IMR-90 (cell line): ENCODE measurements at regions not wholly inside any gene's neighbourhood (a gene's known extent, or its start where the extent isn't known, plus 50 kb on each side); places are given as distances from the start of the nearest gene placed in this dataset.

ENCODE experiments used
- ATAC-seq: fragments of 200-7000 bp; cut with Tn5 transposase; 2 replicates; pipeline ENCODE4 v1.9.1; 2020; ENCODE audit warnings: low read depth, mild to moderate bottlenecking, moderate library complexity
- BruUV-seq: library from RNA; stranded (reverse); fragments of 400-500 nt; replicated peaks from 2 replicates; lab custom pipeline; 2021; lab: Mats Ljungman, UMichigan
- CTCF ChIA-PET: fragments of 300-600 bp; formaldehyde crosslinking; extraction: SDS; loops from one replicate; lab custom pipeline; 2021; ENCODE audit warnings: antibody characterized with exemption; lab: Yijun Ruan, JAX
- POLR2A ChIA-PET: fragments of 300-600 bp; sonication (Branson Sonifier 250); formaldehyde crosslinking; loops from one replicate; lab custom pipeline; 2022; ENCODE audit warnings: antibody characterized with exemption; ENCODE audit not compliant: unreplicated experiment; lab: Charles Lee
- DNase-seq: peaks from one replicate; pipeline ENCODE4 v3.0.0; 2013
- H2AFZ ChIP-seq: replicated peaks from 2 replicates; pipeline ENCODE3; 2013; ENCODE audit warnings: low read length, mild to moderate bottlenecking; ENCODE audit not compliant: poor library complexity
- H2AK5ac ChIP-seq: 2 replicates; pipeline ENCODE4 v1.6.1; 2013; ENCODE audit warnings: low read depth, low read length, inconsistent platforms
- H2AK9ac ChIP-seq: replicated peaks from 2 replicates; pipeline ENCODE3; 2013; ENCODE audit warnings: mild to moderate bottlenecking, low read depth, low read length, moderate library complexity; ENCODE audit not compliant: poor library complexity
- H2BK120ac ChIP-seq: 2 replicates; pipeline ENCODE4 v1.6.1; 2013; ENCODE audit warnings: low read depth, low read length, inconsistent platforms
- H2BK15ac ChIP-seq: 3 replicates; pipeline ENCODE4 v1.6.1; 2013; ENCODE audit warnings: low read depth, low read length, inconsistent platforms
- H2BK20ac ChIP-seq: 2 replicates; pipeline ENCODE4 v1.6.1; 2013; ENCODE audit warnings: low read depth, mild to moderate bottlenecking, inconsistent platforms, low read length, moderate library complexity
- H2BK5ac ChIP-seq: 2 replicates; pipeline ENCODE4 v1.6.1; 2013; ENCODE audit warnings: mild to moderate bottlenecking, low read depth, low read length, inconsistent platforms; ENCODE audit not compliant: poor library complexity, severe bottlenecking
- H3K14ac ChIP-seq: replicated peaks from 2 replicates; pipeline ENCODE4 v1.6.1; 2013; ENCODE audit warnings: low read depth, low read length, inconsistent platforms
- H3K18ac ChIP-seq: 2 replicates; pipeline ENCODE4 v1.6.1; 2013; ENCODE audit warnings: low read depth, low read length, control low read depth
- H3K23ac ChIP-seq: 2 replicates; pipeline ENCODE4 v1.6.1; 2013; ENCODE audit warnings: low read depth, low read length, inconsistent platforms
- H3K27ac ChIP-seq: 2 replicates; pipeline ENCODE4 v1.5.1; 2013; ENCODE audit warnings: mild to moderate bottlenecking, control low read depth, low read length; ENCODE audit not compliant: insufficient read depth
- H3K27me3 ChIP-seq: 2 replicates; pipeline ENCODE4 v1.6.1; 2013; ENCODE audit warnings: low read length; ENCODE audit not compliant: control insufficient read depth, insufficient read depth
- H3K36me3 ChIP-seq: 2 replicates; pipeline ENCODE4 v1.6.1; 2013; ENCODE audit warnings: low read length, mixed read lengths; ENCODE audit not compliant: control insufficient read depth, insufficient read depth
- H3K4ac ChIP-seq: 2 replicates; pipeline ENCODE4 v1.6.1; 2013; ENCODE audit warnings: low read depth, low read length, inconsistent platforms
- H3K4me1 ChIP-seq: 2 replicates; pipeline ENCODE4 v1.6.1; 2013; ENCODE audit warnings: low read length, mixed read lengths; ENCODE audit not compliant: control insufficient read depth, insufficient read depth
- H3K4me2 ChIP-seq: 2 replicates; pipeline ENCODE4 v1.6.1; 2013; ENCODE audit warnings: low read depth, mild to moderate bottlenecking, control low read depth, low read length, moderate library complexity
- H3K4me3 ChIP-seq: 2 replicates; pipeline ENCODE4 v1.5.1; 2013; ENCODE audit warnings: low read depth, mild to moderate bottlenecking, control low read depth, low read length, moderate library complexity; ENCODE audit not compliant: insufficient read depth
- H3K56ac ChIP-seq: 2 replicates; pipeline ENCODE4 v1.6.1; 2013; ENCODE audit warnings: low read length, inconsistent platforms; ENCODE audit not compliant: insufficient read depth; ENCODE audit errors: extremely low read depth
- H3K79me1 ChIP-seq, 2 experiments: 2 replicates each; pipeline ENCODE4 v1.6.1; 2013; ENCODE audit warnings: low read length in 2 of 2, inconsistent platforms in 1 of 2, low read depth in 1 of 2
- H3K9ac ChIP-seq: 2 replicates; pipeline ENCODE4 v1.6.1; 2013; ENCODE audit warnings: low read depth, low read length, control low read depth
- H3K9me1 ChIP-seq: 2 replicates; pipeline ENCODE4 v1.6.1; 2013; ENCODE audit warnings: low read length, inconsistent platforms; ENCODE audit not compliant: insufficient read depth
- H3K9me3 ChIP-seq: 2 replicates; pipeline ENCODE4 v1.6.1; 2013; ENCODE audit warnings: low read length; ENCODE audit not compliant: control insufficient read depth, insufficient read depth
- H4K20me1 ChIP-seq: 2 replicates; pipeline ENCODE4 v1.6.1; 2013; ENCODE audit warnings: low read length, inconsistent platforms; ENCODE audit not compliant: insufficient read depth
- H4K5ac ChIP-seq: 2 replicates; pipeline ENCODE4 v1.6.1; 2013; ENCODE audit warnings: mild to moderate bottlenecking, low read depth, low read length, control low read depth
- H4K8ac ChIP-seq, 2 experiments: 2 replicates each; pipeline ENCODE4 v1.6.1; 2013; ENCODE audit warnings: low read depth in 2 of 2, low read length in 2 of 2, control low read depth in 1 of 2, inconsistent platforms in 1 of 2
- H4K91ac ChIP-seq: 2 replicates; pipeline ENCODE4 v1.6.1; 2013; ENCODE audit warnings: low read depth, low read length, inconsistent platforms; ENCODE audit not compliant: insufficient read depth
- BHLHE40 ChIP-seq: fragments of 150-350 bp; IDR thresholded peaks from 2 replicates; pipeline ENCODE4 v1.6.1; 2016; ENCODE audit warnings: mild to moderate bottlenecking, low read depth, low read length
- CEBPB ChIP-seq: IDR thresholded peaks from 2 replicates; pipeline ENCODE4 v1.6.1; 2012; ENCODE audit warnings: low read depth, low read length, improper control_type of control experiment
- CHD1 ChIP-seq: IDR thresholded peaks from 2 replicates; pipeline ENCODE4 v1.6.1; 2012; ENCODE audit warnings: low read depth, low read length, improper control_type of control experiment
- FOS ChIP-seq: fragments of 150-350 bp; IDR thresholded peaks from 2 replicates; pipeline ENCODE4 v1.6.1; 2016; ENCODE audit warnings: low read depth, low read length
- MAFK ChIP-seq: IDR thresholded peaks from 2 replicates; pipeline ENCODE4 v1.6.1; 2012; ENCODE audit warnings: low read depth, low read length, improper control_type of control experiment
- MAZ ChIP-seq: IDR thresholded peaks from 2 replicates; pipeline ENCODE4 v1.6.1; 2012; ENCODE audit warnings: low read depth, mild to moderate bottlenecking, low read length, improper control_type of control experiment, moderate library complexity, borderline replicate concordance
- NFE2L2 ChIP-seq: fragments of 150-350 bp; IDR thresholded peaks from 2 replicates; pipeline ENCODE4 v1.6.1; 2016; ENCODE audit warnings: low read depth, mild to moderate bottlenecking, low read length
- POLR2A ChIP-seq: IDR thresholded peaks from 2 replicates; pipeline ENCODE4 v1.6.1; 2012; ENCODE audit warnings: mild to moderate bottlenecking, low read depth, low read length
- RAD21 ChIP-seq: IDR thresholded peaks from 2 replicates; pipeline ENCODE4 v1.6.1; 2012; ENCODE audit warnings: low read length, improper control_type of control experiment
- RCOR1 ChIP-seq: IDR thresholded peaks from 2 replicates; pipeline ENCODE4 v1.6.1; 2012; ENCODE audit warnings: mild to moderate bottlenecking, low read length, improper control_type of control experiment; ENCODE audit not compliant: insufficient replicate concordance
- RFX5 ChIP-seq: IDR thresholded peaks from 2 replicates; pipeline ENCODE4 v1.8.0; 2012; ENCODE audit warnings: low read depth, mild to moderate bottlenecking, low read length, moderate library complexity
- WGBS, 2 experiments: methylation state at CpG; one replicate each; pipeline versions ENCODE4 v1.1.5 to v1.1.7; 2013; ENCODE audit warnings: missing lambda C conversion rate in 2 of 2; ENCODE audit not compliant: insufficient read length in 1 of 2; ENCODE audit errors: extremely low coverage in 2 of 2; 5-methylcytosine and 5-hydroxymethylcytosine counted together
- dilution Hi-C: fragments of 300-500 bp; cut with HindIII; formaldehyde crosslinking; loops from one replicate; pipeline ENCODE4 v1.14.3; 2018; ENCODE audit warnings: low sequenced_read_pairs; ENCODE audit not compliant: unreplicated experiment
- in situ Hi-C: fragments of 300-500 bp; cut with MboI; formaldehyde crosslinking; loops from 3 replicates; pipeline ENCODE4 v1.14.3; 2019; ENCODE audit warnings: low sequenced_read_pairs, inconsistent platforms, mixed read lengths
- intact Hi-C: fragments of 100-400 bp; cut with micrococcal nuclease; formaldehyde crosslinking; loops from 2 replicates; pipeline ENCODE4 v1.10.0; 2022
- TF ChIP-seq, protein P1 (sequence below): fragments of 150-350 bp; IDR thresholded peaks from 2 replicates; pipeline ENCODE4 v1.6.1; 2016; ENCODE audit warnings: low read depth, mild to moderate bottlenecking, low read length, moderate library complexity, borderline replicate concordance
- TF ChIP-seq, protein P2 (sequence below): conservative IDR thresholded peaks from 2 replicates; pipeline ENCODE4 v1.5.1; 2012; ENCODE audit warnings: mild to moderate bottlenecking, low read depth, low read length, improper control_type of control experiment
- TF ChIP-seq, protein P3 (sequence below): fragments of 150-350 bp; IDR thresholded peaks from 2 replicates; pipeline ENCODE4 v1.6.1; 2017; ENCODE audit warnings: mild to moderate bottlenecking, antibody characterized with exemption, low read length, low read depth

DNA sequence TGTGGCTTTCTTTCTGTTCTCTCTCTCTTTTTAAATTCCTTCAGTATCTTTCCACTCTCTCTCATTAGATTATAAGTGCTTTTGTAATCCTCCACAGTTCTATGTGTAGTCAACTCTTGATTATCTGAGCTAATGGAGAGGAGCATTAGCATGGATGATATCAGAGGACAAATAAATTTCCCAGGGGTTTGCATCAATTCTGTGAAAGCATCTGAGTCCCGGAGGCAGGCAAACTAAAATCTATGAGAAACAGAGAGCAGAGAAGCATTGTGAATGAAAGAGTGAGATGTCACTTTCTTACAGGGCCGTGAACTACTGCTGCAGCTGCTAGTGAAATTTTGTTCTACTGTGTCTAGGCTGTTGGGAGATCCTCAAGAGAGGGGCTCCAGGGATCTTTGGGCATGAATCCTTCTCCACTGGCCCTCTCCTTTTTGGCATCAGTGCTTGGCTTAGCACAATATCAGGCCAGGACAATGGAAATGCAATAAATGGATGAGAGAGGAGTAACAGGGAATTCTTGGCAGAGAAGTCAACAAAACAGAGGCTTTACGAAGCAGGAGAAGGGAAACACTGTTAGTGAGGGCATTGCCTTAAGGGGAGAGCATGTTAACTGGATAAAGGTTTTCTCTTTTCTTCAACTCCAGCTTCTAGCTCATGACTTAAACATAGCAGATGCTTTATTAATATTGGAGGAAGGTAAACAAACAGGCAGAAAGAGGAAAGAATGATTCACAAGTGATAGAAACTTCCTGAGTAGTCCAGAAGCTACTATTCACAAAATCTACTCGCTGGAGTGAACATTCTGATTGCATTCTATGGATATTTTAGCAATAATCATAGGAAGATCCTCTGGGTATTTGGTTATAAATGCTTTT lies 847.0 kb upstream of the MAP3K7 start:
- intact Hi-C loops (loop anchor here (10.0 kb wide), 1 partner anchor 1981 kb away; the partner anchor contains the start of gene EPHA7), in situ Hi-C loops (no loop called here), dilution Hi-C loops (no loop called here)
- Histone ChIP-seq H4K5ac (peak overlapping the region; percentile 67; the same call in 1 of the 2 replicates), H2BK5ac (peak overlapping the region; percentile 62), H2BK20ac (peak overlapping the region; percentile 96), H2BK120ac (peak overlapping the region; percentile 95), H4K91ac (peak overlapping the region; percentile 90), H3K9me1 (peaks cover 3% of the 10 kb centered on the region; the same call in 1 of the 2 replicates), H3K4me2 (peak overlapping the region; percentile 68), H4K8ac (peak overlapping the region; percentile 68 to 70; a peak in 3 of 4 replicates), H3K4ac (peak overlapping the region; percentile 86), H3K27me3 (no peaks in the 10 kb centered on the region), H3K4me1 (peaks cover 12% of the 10 kb centered on the region), H4K20me1 (no peaks in the 10 kb centered on the region), H3K36me3 (no peaks in the 10 kb centered on the region), H3K23ac (peak overlapping the region; percentile 57), H3K79me1 (no peaks in the 10 kb centered on the region), H3K14ac (peak overlapping the region; percentile 51), H2AK9ac (no peak overlapping the region), H2BK15ac (peak overlapping the region; percentile 86; the same call in 2 of the 3 replicates), H3K18ac (peak overlapping the region; percentile 99), H2AK5ac (peak overlapping the region; percentile 77), H3K56ac (peak overlapping the region; percentile 32; the same call in 1 of the 2 replicates), H3K9me3 (no peaks in the 10 kb centered on the region), H3K27ac (peak overlapping the region; percentile 55; the same call in 1 of the 2 replicates), H3K9ac (peak overlapping the region; percentile 29; the same call in 1 of the 2 replicates), H2AFZ (peak overlapping the region; percentile 54), H3K4me3 (no peak overlapping the region)
- ChIA-PET CTCF (no interaction called here), POLR2A (no interaction called here)
- BruUV-seq = no TSS peak
- WGBS, 2 experiments = 60% methylated on average over 1 of the region's 4 CpGs; no CpG with 5 or more reads in 1 of the 2 experiments
- DNase-seq (peak; percentile 42), ATAC-seq (peak; percentile 50)
- TF ChIP-seq POLR2A (no peak), RFX5 (no peak), MAZ (no peak), BHLHE40 (no peak), CHD1 (no peak), NFE2L2 (no peak), RAD21 (no peak), FOS (no peak), RCOR1 (no peak), CEBPB (no peak), MAFK (no peak)
- TF ChIP-seq, protein P1, sequence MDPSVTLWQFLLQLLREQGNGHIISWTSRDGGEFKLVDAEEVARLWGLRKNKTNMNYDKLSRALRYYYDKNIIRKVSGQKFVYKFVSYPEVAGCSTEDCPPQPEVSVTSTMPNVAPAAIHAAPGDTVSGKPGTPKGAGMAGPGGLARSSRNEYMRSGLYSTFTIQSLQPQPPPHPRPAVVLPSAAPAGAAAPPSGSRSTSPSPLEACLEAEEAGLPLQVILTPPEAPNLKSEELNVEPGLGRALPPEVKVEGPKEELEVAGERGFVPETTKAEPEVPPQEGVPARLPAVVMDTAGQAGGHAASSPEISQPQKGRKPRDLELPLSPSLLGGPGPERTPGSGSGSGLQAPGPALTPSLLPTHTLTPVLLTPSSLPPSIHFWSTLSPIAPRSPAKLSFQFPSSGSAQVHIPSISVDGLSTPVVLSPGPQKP = no peak
- TF ChIP-seq, protein P2, sequence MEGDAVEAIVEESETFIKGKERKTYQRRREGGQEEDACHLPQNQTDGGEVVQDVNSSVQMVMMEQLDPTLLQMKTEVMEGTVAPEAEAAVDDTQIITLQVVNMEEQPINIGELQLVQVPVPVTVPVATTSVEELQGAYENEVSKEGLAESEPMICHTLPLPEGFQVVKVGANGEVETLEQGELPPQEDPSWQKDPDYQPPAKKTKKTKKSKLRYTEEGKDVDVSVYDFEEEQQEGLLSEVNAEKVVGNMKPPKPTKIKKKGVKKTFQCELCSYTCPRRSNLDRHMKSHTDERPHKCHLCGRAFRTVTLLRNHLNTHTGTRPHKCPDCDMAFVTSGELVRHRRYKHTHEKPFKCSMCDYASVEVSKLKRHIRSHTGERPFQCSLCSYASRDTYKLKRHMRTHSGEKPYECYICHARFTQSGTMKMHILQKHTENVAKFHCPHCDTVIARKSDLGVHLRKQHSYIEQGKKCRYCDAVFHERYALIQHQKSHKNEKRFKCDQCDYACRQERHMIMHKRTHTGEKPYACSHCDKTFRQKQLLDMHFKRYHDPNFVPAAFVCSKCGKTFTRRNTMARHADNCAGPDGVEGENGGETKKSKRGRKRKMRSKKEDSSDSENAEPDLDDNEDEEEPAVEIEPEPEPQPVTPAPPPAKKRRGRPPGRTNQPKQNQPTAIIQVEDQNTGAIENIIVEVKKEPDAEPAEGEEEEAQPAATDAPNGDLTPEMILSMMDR = no peak
- TF ChIP-seq, protein P3, sequence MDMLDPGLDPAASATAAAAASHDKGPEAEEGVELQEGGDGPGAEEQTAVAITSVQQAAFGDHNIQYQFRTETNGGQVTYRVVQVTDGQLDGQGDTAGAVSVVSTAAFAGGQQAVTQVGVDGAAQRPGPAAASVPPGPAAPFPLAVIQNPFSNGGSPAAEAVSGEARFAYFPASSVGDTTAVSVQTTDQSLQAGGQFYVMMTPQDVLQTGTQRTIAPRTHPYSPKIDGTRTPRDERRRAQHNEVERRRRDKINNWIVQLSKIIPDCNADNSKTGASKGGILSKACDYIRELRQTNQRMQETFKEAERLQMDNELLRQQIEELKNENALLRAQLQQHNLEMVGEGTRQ = no peak
